Loucy (cell line): ENCODE measurements at regions not wholly inside any gene's neighbourhood (a gene's known extent, or its start where the extent isn't known, plus 50 kb on each side); places are given as distances from the start of the nearest gene placed in this dataset.

Experiments
- H2AFZ ChIP-seq: fragments of 200-600 bp; sonication (generic); 2 replicates; pipeline ENCODE4 v1.6.0; 2016; ENCODE audit warnings: antibody characterized with exemption, mild to moderate bottlenecking, low read length, moderate library complexity
- H3F3A ChIP-seq: fragments of 200-600 bp; 2 replicates; pipeline ENCODE4 v1.6.0; 2016; ENCODE audit warnings: antibody characterized with exemption, low read depth, mild to moderate bottlenecking
- H3K27me3 ChIP-seq: fragments of 200-600 bp; sonication (generic); 2 replicates; pipeline ENCODE4 v1.6.1; 2014; ENCODE audit warnings: low read length, mild to moderate bottlenecking; ENCODE audit not compliant: insufficient read depth, poor library complexity, severe bottlenecking
- H3K36me3 ChIP-seq: fragments of 200-600 bp; sonication (generic); 2 replicates; pipeline ENCODE4 v1.6.1; 2016; ENCODE audit warnings: low read length; ENCODE audit not compliant: insufficient read depth
- H3K4me1 ChIP-seq: fragments of 200-600 bp; sonication (generic); 2 replicates; pipeline ENCODE4 v1.5.1; 2014; ENCODE audit warnings: low read length, mild to moderate bottlenecking; ENCODE audit not compliant: insufficient read depth, poor library complexity, severe bottlenecking
- H3K4me2 ChIP-seq: fragments of 200-600 bp; sonication (generic); 2 replicates; pipeline ENCODE4 v1.6.0; 2014; ENCODE audit warnings: antibody characterized with exemption, low read length, low read depth, mild to moderate bottlenecking; ENCODE audit not compliant: poor library complexity, severe bottlenecking
- H3K4me3 ChIP-seq: fragments of 200-600 bp; sonication (generic); 2 replicates; pipeline ENCODE4 v1.5.1; 2014; ENCODE audit warnings: low read length, mild to moderate bottlenecking, mixed read lengths; ENCODE audit not compliant: poor library complexity, severe bottlenecking
- H3K79me2 ChIP-seq: fragments of 200-600 bp; sonication (generic); 2 replicates; pipeline ENCODE4 v1.6.1; 2014; ENCODE audit warnings: low read length; ENCODE audit not compliant: insufficient read depth
- H3K9ac ChIP-seq: fragments of 200-600 bp; sonication (generic); 2 replicates; pipeline ENCODE4 v1.6.0; 2014; ENCODE audit warnings: mild to moderate bottlenecking, low read depth, low read length, moderate library complexity; ENCODE audit not compliant: poor library complexity, severe bottlenecking
- H3K9me2 ChIP-seq: fragments of 200-600 bp; sonication (generic); replicated peaks from 2 replicates; pipeline ENCODE4 v1.6.1; 2016; ENCODE audit warnings: low read depth, low read length, mixed read lengths
- H3K9me3 ChIP-seq: fragments of 200-600 bp; sonication (generic); 2 replicates; pipeline ENCODE4 v1.6.1; 2014; ENCODE audit warnings: mild to moderate bottlenecking, antibody characterized with exemption, low read length, low read depth; ENCODE audit not compliant: insufficient read depth
- H4K20me1 ChIP-seq: fragments of 200-600 bp; sonication (generic); 2 replicates; pipeline ENCODE4 v1.6.0; 2014; ENCODE audit warnings: antibody characterized with exemption, low read length, mild to moderate bottlenecking; ENCODE audit not compliant: insufficient read depth, poor library complexity, severe bottlenecking
- CTCF ChIP-seq: fragments of 200-600 bp; sonication (generic); conservative IDR thresholded peaks from 2 replicates; pipeline ENCODE4 v1.5.1; 2014; ENCODE audit warnings: mild to moderate bottlenecking, antibody characterized with exemption, low read length
- EZH2phosphoT487 ChIP-seq: fragments of 200-600 bp; IDR thresholded peaks from 2 replicates; pipeline ENCODE4 v1.6.1; 2018; ENCODE audit warnings: antibody characterized with exemption, mild to moderate bottlenecking, moderate library complexity, borderline replicate concordance

DNA sequence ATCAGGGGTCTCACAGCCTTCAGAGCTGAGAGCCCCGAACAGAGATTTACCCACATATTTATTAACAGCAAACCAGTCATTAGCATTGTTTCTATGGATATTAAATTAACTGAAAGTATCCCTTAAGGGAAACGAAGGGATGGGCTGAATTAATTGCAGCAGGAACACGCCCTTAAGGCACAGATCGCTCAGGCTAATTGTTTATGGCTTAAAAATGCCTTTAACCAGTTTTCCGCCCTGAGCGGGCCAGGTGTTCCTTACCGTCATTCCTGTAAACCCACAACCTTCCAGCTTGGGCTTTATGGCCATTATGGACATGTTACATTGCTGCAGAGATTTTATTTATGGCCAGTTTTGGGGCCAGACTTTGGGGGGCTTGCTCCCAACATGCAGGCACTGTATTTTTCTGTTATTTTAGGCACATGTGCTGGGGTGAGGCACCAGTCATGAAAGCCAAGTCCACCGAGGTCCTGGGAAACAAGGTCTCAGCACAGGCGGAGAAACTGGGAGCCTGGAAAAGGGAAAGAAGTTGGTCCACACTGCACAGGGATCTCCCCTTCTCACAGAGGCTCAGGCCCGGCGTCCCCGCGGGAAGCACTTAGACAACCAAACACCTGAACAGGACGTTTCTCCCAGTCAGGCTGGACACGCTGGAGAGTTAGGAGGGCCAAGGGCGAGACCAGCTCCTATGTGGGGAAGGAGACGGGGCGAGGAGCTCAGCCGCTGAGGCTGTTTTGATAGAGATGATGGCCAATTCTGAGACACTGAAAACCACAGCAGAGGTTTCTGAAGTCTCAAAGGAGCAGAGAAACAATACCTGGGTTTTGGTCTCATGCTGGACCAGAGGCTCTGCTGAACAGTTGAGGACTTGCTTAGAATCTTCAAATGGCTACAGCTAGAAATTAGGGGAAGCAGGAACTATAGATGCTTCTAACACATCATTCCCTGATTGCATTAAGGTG lies 86.7 kb downstream of the TMEM18 start:
- TF ChIP-seq EZH2phosphoT487: no peak
- TF ChIP-seq CTCF: no peak
- Histone ChIP-seq H3K4me2 (no peak overlapping the region), H2AFZ (no peak overlapping the region), H3K36me3 (no peaks in the 10 kb centered on the region), H3K9me3 (no peaks in the 10 kb centered on the region), H3K27me3 (no peaks in the 10 kb centered on the region), H3K4me3 (no peak overlapping the region), H4K20me1 (no peaks in the 10 kb centered on the region), H3F3A (no peaks in the 10 kb centered on the region), H3K79me2 (no peaks in the 10 kb centered on the region), H3K9me2 (no peaks in the 10 kb centered on the region), H3K4me1 (peaks cover 7% of the 10 kb centered on the region), H3K9ac (no peak overlapping the region)

DNA sequence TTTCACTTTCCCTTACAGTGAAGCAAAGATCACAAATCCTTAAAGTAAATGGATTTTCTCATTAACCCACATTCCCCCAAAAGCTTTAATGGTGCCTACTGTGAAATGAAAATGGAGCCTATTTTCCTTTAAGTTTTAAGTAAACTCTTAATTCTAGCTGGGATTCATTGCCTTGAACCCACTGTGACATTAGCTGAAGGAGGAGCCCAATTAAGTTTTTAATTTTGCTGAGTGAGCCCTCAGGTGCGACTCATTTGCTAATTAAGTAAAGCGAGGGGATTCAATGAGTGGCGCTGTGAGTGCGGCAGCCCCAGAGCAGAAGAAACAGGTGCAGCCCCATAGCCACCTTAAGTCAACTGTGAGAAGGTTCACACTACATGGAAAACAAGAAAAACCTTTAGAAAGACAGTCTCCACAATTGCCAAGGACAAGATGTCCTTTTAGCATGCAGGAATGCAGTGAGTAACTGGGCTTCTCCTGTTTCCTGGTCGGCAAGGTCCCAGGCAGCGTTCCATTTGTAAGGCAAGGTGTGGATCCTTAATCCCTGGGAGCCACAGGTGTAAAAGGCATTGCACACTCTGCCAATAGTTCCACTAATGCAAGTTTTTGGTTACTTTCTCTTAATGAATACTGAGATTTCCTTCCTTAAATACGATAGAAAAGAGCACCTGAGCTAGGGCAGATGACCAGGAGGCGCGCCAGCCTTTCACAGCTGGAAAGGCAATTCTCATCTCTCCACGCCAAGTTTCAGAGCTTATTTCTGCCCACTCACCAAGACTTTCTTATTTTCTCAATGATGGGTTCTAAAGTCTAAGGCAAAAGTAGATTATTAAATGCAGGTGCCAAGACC lies 87.7 kb downstream of the TMEM18 start:
- Histone ChIP-seq H3K9ac (no peak overlapping the region), H3K79me2 (no peaks in the 10 kb centered on the region), H3K27me3 (no peaks in the 10 kb centered on the region), H3K4me1 (peaks cover 16% of the 10 kb centered on the region), H3K4me2 (no peak overlapping the region), H4K20me1 (no peaks in the 10 kb centered on the region), H2AFZ (no peak overlapping the region), H3K4me3 (no peak overlapping the region), H3K9me2 (no peaks in the 10 kb centered on the region), H3K36me3 (no peaks in the 10 kb centered on the region), H3K9me3 (no peaks in the 10 kb centered on the region), H3F3A (no peaks in the 10 kb centered on the region)
- TF ChIP-seq CTCF: no peak

DNA sequence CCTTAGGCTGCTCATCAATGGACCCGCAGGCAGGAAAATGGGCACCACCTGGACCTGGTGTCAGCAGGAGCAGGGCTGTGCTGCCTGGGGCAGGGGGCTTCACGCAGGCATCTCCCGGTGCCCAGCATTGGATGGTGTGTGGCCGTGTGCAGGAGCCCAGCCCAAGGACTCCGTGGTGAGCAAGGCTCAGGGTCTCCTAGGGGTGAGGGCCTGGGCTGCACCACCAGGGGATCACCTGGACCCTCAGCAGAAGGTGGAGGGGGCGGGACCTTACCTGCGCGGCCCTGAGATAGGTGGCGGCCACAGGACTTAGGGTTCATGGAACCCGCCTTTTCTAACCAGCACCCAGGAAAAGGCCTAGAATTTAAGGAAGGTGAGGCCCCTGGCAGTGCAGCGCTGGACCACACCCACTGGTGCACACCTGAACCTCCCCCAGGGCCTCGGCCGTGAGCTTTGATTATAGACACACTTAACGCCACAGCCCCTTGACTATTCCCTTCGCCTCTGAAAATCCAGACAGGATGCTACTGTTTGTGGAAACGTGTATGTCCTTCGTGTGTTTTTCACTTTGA lies 89.0 kb downstream of the TMEM18 start:
- peaks cover 3% of the 10 kb centered on the region; the same call in 1 of the 2 replicates for H3F3A ChIP-seq
- no peaks in the 10 kb centered on the region for H4K20me1 ChIP-seq
- H3K4me3 ChIP-seq: no peak overlapping the region
- H2AFZ ChIP-seq: no peak overlapping the region
- no peak overlapping the region for H3K9ac ChIP-seq
- no peak overlapping the region for H3K4me2 ChIP-seq
- no peaks in the 10 kb centered on the region for H3K9me2 ChIP-seq
- no peaks in the 10 kb centered on the region for H3K27me3 ChIP-seq
- no peaks in the 10 kb centered on the region for H3K79me2 ChIP-seq
- H3K4me1 ChIP-seq: peaks cover 20% of the 10 kb centered on the region
- H3K9me3 ChIP-seq: no peaks in the 10 kb centered on the region
- H3K36me3 ChIP-seq: no peaks in the 10 kb centered on the region
- no peak for TF ChIP-seq CTCF
- no peak for TF ChIP-seq EZH2phosphoT487
